NB4 (cell line): ENCODE measurements at regions not wholly inside any gene's neighbourhood (a gene's known extent, or its start where the extent isn't known, plus 50 kb on each side); places are given as distances from the start of the nearest gene placed in this dataset.

Source experiments
- DNase-seq: peaks from one replicate; pipeline ENCODE4 v3.0.0; 2010; ENCODE audit warnings: low read depth
- H3K4me3 ChIP-seq: one replicate; pipeline ENCODE4 v1.5.1; 2011; ENCODE audit warnings: mild to moderate bottlenecking, low read depth, low read length, moderate library complexity
- MYC ChIP-seq: IDR thresholded peaks from 2 replicates; pipeline ENCODE4 v1.6.1; 2011; ENCODE audit warnings: low read depth, low read length
- POLR2A ChIP-seq: IDR thresholded peaks from 2 replicates; pipeline ENCODE4 v1.6.1; 2011; ENCODE audit warnings: mild to moderate bottlenecking; ENCODE audit not compliant: insufficient read length; ENCODE audit errors: extremely low read depth
- TF ChIP-seq, protein P1 (sequence below): IDR thresholded peaks from one replicate; pipeline ENCODE4 v1.5.1; 2012; ENCODE audit warnings: low read depth, low read length
- TF ChIP-seq, protein P2 (sequence below): IDR thresholded peaks from 2 replicates; pipeline ENCODE4 v1.6.1; 2011; ENCODE audit warnings: low read depth, low read length

DNA sequence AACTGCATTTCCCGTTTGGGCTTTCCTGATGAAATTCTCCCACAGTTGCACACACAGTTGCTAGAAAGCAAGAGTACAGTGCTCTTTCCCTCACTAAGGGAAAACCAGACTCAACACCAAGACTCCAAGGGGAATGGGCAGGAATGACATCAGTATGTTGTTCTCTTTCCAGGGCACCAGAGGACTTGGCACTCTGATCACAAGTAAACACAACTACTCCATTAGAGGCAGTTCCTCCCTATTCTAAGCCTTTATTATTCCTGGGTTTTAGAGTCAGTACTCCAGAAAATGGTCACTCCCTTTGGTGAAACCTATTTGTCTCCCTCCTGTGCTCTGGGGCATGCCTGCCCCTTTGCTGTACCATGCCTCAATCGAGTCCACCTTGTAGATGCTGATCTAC, 52.3 kb upstream of the VGLL4 start:
- no peak overlapping the region for H3K4me3 ChIP-seq
- no peak for DNase-seq
- TF ChIP-seq POLR2A: no peak
- TF ChIP-seq, protein P1, sequence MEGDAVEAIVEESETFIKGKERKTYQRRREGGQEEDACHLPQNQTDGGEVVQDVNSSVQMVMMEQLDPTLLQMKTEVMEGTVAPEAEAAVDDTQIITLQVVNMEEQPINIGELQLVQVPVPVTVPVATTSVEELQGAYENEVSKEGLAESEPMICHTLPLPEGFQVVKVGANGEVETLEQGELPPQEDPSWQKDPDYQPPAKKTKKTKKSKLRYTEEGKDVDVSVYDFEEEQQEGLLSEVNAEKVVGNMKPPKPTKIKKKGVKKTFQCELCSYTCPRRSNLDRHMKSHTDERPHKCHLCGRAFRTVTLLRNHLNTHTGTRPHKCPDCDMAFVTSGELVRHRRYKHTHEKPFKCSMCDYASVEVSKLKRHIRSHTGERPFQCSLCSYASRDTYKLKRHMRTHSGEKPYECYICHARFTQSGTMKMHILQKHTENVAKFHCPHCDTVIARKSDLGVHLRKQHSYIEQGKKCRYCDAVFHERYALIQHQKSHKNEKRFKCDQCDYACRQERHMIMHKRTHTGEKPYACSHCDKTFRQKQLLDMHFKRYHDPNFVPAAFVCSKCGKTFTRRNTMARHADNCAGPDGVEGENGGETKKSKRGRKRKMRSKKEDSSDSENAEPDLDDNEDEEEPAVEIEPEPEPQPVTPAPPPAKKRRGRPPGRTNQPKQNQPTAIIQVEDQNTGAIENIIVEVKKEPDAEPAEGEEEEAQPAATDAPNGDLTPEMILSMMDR: no peak
- TF ChIP-seq, protein P2, sequence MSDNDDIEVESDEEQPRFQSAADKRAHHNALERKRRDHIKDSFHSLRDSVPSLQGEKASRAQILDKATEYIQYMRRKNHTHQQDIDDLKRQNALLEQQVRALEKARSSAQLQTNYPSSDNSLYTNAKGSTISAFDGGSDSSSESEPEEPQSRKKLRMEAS: no peak
- no peak for TF ChIP-seq MYC
